ENCODE measurements at regions not wholly inside any gene's neighbourhood (a gene's known extent, or its start where the extent isn't known, plus 50 kb on each side); places are given as distances from the start of the nearest gene placed in this dataset.

DNA sequence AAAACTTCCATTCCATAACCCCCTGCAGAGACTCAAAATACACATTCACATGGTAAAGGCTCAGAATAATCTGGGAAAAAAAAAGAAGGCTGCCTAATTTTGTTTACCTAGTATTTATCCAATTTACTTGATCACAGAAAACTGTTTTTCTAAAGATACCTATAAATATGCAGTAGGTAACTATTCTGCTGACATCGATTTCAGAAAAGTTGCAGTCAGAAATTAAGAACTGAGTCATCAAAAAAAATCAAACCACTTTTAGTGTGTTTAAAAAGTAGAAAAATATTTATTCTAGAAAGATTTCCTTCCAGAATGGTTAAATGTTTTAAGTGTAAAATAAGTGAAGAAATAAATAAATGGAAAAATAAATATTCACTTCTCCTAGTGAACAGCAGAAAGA is 254.5 kb upstream of the CAND1 start:
- Histone ChIP-seq H3K36me3 (ENCODE audit: control insufficient read depth in 2 of 2, extremely low read depth in 1 of 2, insufficient read depth in 2 of 2, low read length in 2 of 2) (no peaks in the 10 kb centered on the region), H3K9me1 (ENCODE audit: control insufficient read depth, extremely low read depth, insufficient read depth, low read length) (peaks cover 2% of the 10 kb centered on the region), H3K27me3 (ENCODE audit: control insufficient read depth, extremely low read depth, insufficient read depth, low read length) (no peaks in the 10 kb centered on the region), H3K9me3 (ENCODE audit: control insufficient read depth, low read depth, low read length) (no peaks in the 10 kb centered on the region), H2AFZ (ENCODE audit: control insufficient read depth, low read length) (no peak overlapping the region), H3K4me1 (ENCODE audit: control insufficient read depth, extremely low read depth, insufficient read depth, low read length) (peaks cover 7% of the 10 kb centered on the region), H4K20me1 (ENCODE audit: control insufficient read depth, extremely low read depth, insufficient read depth, low read length) (no peaks in the 10 kb centered on the region), H3K4me2 (ENCODE audit: control insufficient read depth, extremely low read depth, insufficient read depth, low read depth, low read length) (no peak overlapping the region), H3K27ac (ENCODE audit: control insufficient read depth, insufficient read depth, low read length) (no peak overlapping the region), H3K9ac (ENCODE audit: control insufficient read depth, extremely low read depth, insufficient read depth, low read length) (no peak overlapping the region), H3K4me3 (ENCODE audit: control insufficient read depth in 2 of 3, extremely low read depth in 1 of 3, insufficient read depth in 2 of 3, low read depth in 1 of 3, low read length in 3 of 3) (no peak overlapping the region), H3K79me2 (ENCODE audit: control insufficient read depth, insufficient read depth, low read length) (no peaks in the 10 kb centered on the region)
- TF ChIP-seq, protein P1, sequence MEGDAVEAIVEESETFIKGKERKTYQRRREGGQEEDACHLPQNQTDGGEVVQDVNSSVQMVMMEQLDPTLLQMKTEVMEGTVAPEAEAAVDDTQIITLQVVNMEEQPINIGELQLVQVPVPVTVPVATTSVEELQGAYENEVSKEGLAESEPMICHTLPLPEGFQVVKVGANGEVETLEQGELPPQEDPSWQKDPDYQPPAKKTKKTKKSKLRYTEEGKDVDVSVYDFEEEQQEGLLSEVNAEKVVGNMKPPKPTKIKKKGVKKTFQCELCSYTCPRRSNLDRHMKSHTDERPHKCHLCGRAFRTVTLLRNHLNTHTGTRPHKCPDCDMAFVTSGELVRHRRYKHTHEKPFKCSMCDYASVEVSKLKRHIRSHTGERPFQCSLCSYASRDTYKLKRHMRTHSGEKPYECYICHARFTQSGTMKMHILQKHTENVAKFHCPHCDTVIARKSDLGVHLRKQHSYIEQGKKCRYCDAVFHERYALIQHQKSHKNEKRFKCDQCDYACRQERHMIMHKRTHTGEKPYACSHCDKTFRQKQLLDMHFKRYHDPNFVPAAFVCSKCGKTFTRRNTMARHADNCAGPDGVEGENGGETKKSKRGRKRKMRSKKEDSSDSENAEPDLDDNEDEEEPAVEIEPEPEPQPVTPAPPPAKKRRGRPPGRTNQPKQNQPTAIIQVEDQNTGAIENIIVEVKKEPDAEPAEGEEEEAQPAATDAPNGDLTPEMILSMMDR (optimal IDR thresholded peaks at IDR 0.05 in 1 of 3, IDR thresholded peaks at IDR 0.05 in 1 of 3, conservative IDR thresholded peaks at IDR 0.05 in 1 of 3; ENCODE audit: extremely low read depth in 1 of 3, insufficient read depth in 2 of 3, low read length in 3 of 3) = no peak
- no peak for TF ChIP-seq EZH2 (IDR thresholded peaks at IDR 0.05; ENCODE audit: low read length)
- FAIRE-seq (no peak), DNase-seq (ENCODE audit: low read depth, low spot score) (no peak)
- dilution Hi-C loops (cut with MboI; ENCODE audit: extremely low pct_ligation_motif_present, low sequenced_read_pairs) = no loop called here

DNA sequence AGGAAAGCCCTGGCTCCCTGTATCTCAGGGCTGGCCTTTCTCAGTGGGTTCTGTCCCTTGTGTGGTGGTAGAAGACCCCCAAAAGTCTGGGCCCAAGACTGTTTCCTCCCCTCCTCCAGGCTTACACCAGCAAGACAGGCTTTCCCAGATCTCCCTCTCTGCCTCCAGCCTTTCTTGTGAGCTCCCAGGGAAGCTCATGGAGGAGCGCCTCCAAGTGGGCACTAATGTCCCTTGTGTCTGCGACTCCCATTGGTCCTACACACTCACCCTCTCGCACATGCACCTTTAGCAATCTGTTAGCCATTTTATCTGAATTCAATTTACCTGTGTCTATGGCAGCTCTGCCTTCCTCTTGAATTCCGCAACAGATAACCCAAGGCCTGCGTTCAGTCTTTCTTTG is 251.1 kb upstream of the CAND1 start:
- peaks cover 2% of the 10 kb centered on the region for H3K9me1 ChIP-seq (ENCODE audit: control insufficient read depth, extremely low read depth, insufficient read depth, low read length)
- no peak overlapping the region for H3K4me2 ChIP-seq (ENCODE audit: control insufficient read depth, extremely low read depth, insufficient read depth, low read depth, low read length)
- no peaks in the 10 kb centered on the region for H4K20me1 ChIP-seq (ENCODE audit: control insufficient read depth, extremely low read depth, insufficient read depth, low read length)
- no peak overlapping the region for H2AFZ ChIP-seq (ENCODE audit: control insufficient read depth, low read length)
- no peak overlapping the region for H3K27ac ChIP-seq (ENCODE audit: control insufficient read depth, insufficient read depth, low read length)
- no peak overlapping the region for H3K4me3 ChIP-seq (ENCODE audit: control insufficient read depth in 2 of 3, extremely low read depth in 1 of 3, insufficient read depth in 2 of 3, low read depth in 1 of 3, low read length in 3 of 3)
- dilution Hi-C loops (cut with MboI; ENCODE audit: extremely low pct_ligation_motif_present, low sequenced_read_pairs) = no loop called here
- DNase-seq (ENCODE audit: low read depth, low spot score) = no peak
- no peak for FAIRE-seq
- H3K79me2 ChIP-seq (ENCODE audit: control insufficient read depth, insufficient read depth, low read length) = no peaks in the 10 kb centered on the region
- H3K36me3 ChIP-seq (ENCODE audit: control insufficient read depth in 2 of 2, extremely low read depth in 1 of 2, insufficient read depth in 2 of 2, low read length in 2 of 2) = no peaks in the 10 kb centered on the region
- no peak overlapping the region for H3K9ac ChIP-seq (ENCODE audit: control insufficient read depth, extremely low read depth, insufficient read depth, low read length)
- no peaks in the 10 kb centered on the region for H3K9me3 ChIP-seq (ENCODE audit: control insufficient read depth, low read depth, low read length)
- H3K4me1 ChIP-seq (ENCODE audit: control insufficient read depth, extremely low read depth, insufficient read depth, low read length) = peaks cover 7% of the 10 kb centered on the region
- no peak for TF ChIP-seq EZH2 (IDR thresholded peaks at IDR 0.05; ENCODE audit: low read length)
- TF ChIP-seq, protein P1 (optimal IDR thresholded peaks at IDR 0.05 in 1 of 3, IDR thresholded peaks at IDR 0.05 in 1 of 3, conservative IDR thresholded peaks at IDR 0.05 in 1 of 3; ENCODE audit: extremely low read depth in 1 of 3, insufficient read depth in 2 of 3, low read length in 3 of 3) = peak in 1 of 3 experiments; percentile 19
- H3K27me3 ChIP-seq (ENCODE audit: control insufficient read depth, extremely low read depth, insufficient read depth, low read length) = no peaks in the 10 kb centered on the region

Measured in keratinocyte (primary cell).